ENCODE measurements at regions not wholly inside any gene's neighbourhood (a gene's known extent, or its start where the extent isn't known, plus 50 kb on each side); places are given as distances from the start of the nearest gene placed in this dataset.

GRCh38 chr6:26292709-26293108 lies 72.3 kb upstream of the BTN3A2 start:
- DNase-seq (ENCODE audit: low read depth): no peak

- DNase-seq (ENCODE audit: low read depth): no peak
Observed at GRCh38 chr6:26294302-26294701, 70.7 kb upstream of the BTN3A2 start.

- peak; percentile 96 for DNase-seq (ENCODE audit: low read depth)
Observed at GRCh38 chr6:26295691-26296555, 69.1 kb upstream of the BTN3A2 start.

- DNase-seq (ENCODE audit: low read depth): no peak
Observed at GRCh38 chr6:26296556-26296856, 68.5 kb upstream of the BTN3A2 start.

- peak; percentile 81 for DNase-seq (ENCODE audit: low read depth)
Observed at GRCh38 chr6:26296857-26297648, 67.9 kb upstream of the BTN3A2 start.

- peak; percentile 72 for DNase-seq (ENCODE audit: low read depth)
Observed at GRCh38 chr6:26299286-26300042, 65.5 kb upstream of the BTN3A2 start.

GRCh38 chr6:26300043-26300331 lies 65.0 kb upstream of the BTN3A2 start:
- no peak for DNase-seq (ENCODE audit: low read depth)

- no peak for DNase-seq (ENCODE audit: low read depth)
Observed at GRCh38 chr6:26300359-26300758, 64.6 kb upstream of the BTN3A2 start.

- DNase-seq (ENCODE audit: low read depth): no peak
Observed at GRCh38 chr6:26300828-26301227, 64.2 kb upstream of the BTN3A2 start.

- DNase-seq (ENCODE audit: low read depth): no peak
Observed at GRCh38 chr6:26301638-26302037, 63.4 kb upstream of the BTN3A2 start.

GRCh38 chr6:26302941-26303559 lies 61.9 kb upstream of the BTN3A2 start:
- no peak for DNase-seq (ENCODE audit: low read depth)

- DNase-seq (ENCODE audit: low read depth): no peak
Observed at GRCh38 chr6:26304213-26304796, 60.7 kb upstream of the BTN3A2 start.

GRCh38 chr6:26304797-26305640 lies 60.0 kb upstream of the BTN3A2 start:
- DNase-seq (ENCODE audit: low read depth): peak; percentile 81

GRCh38 chr6:26305641-26305969 lies 59.4 kb upstream of the BTN3A2 start:
- DNase-seq (ENCODE audit: low read depth): no peak

- peak; percentile 43 for DNase-seq (ENCODE audit: low read depth)
Observed at GRCh38 chr6:26306232-26306631, 58.8 kb upstream of the BTN3A2 start.

- DNase-seq (ENCODE audit: low read depth): peak; percentile 64
Observed at GRCh38 chr6:26307850-26308249, 57.1 kb upstream of the BTN3A2 start.

GRCh38 chr6:26309731-26310142 lies 55.3 kb upstream of the BTN3A2 start:
- peak; percentile 99 for DNase-seq (ENCODE audit: low read depth)

GRCh38 chr6:26311012-26311384 lies 54.0 kb upstream of the BTN3A2 start:
- DNase-seq (ENCODE audit: low read depth): peak; percentile 79

GRCh38 chr6:26311385-26312095 lies 53.5 kb upstream of the BTN3A2 start:
- peak; percentile 84 for DNase-seq (ENCODE audit: low read depth)

GRCh38 chr6:26312096-26312463 lies 52.9 kb upstream of the BTN3A2 start:
- peak; percentile 48 for DNase-seq (ENCODE audit: low read depth)
